Kidney (tissue), 13 donors: ENCODE measurements at regions not wholly inside any gene's neighbourhood (a gene's known extent, or its start where the extent isn't known, plus 50 kb on each side); places are given as distances from the start of the nearest gene placed in this dataset.

Experiments used
- DNase-seq, 5 donors: peaks; one replicate each; pipeline ENCODE4 v3.0.0-alpha.2; 2013 to 2020
- FAIRE-seq: peaks from 2 replicates; lab custom pipeline; 2012; peaks lifted over from hg19 to GRCh38; lab: Jason Lieb, UNC
- H3K27ac ChIP-seq, 2 donors: one replicate each; pipeline ENCODE4 v1.7.0; 2013; ENCODE audit warnings: low read depth in 2 of 2, low read length in 2 of 2, inconsistent platforms in 1 of 2
- H3K27me3 ChIP-seq: one replicate; pipeline ENCODE4 v1.7.1; 2013; ENCODE audit warnings: low read length, inconsistent platforms; ENCODE audit not compliant: control insufficient read depth, insufficient read depth
- H3K36me3 ChIP-seq, 3 donors: one replicate each; pipeline versions ENCODE4 v1.7.0 to v1.7.1; 2013; ENCODE audit warnings: low read length in 3 of 3, control low read depth in 1 of 3, inconsistent platforms in 1 of 3; ENCODE audit not compliant: insufficient read depth in 3 of 3, control insufficient read depth in 2 of 3
- H3K4me1 ChIP-seq, 3 donors: one replicate each; pipeline versions ENCODE4 v1.7.0 to v1.7.1; 2013; ENCODE audit warnings: low read length in 3 of 3, inconsistent platforms in 1 of 3, low read depth in 1 of 3; ENCODE audit not compliant: control insufficient read depth in 2 of 3, insufficient read depth in 2 of 3
- H3K4me3 ChIP-seq, 3 donors: one replicate each; pipeline versions ENCODE4 v1.7.0 to v1.8.1; 2013; ENCODE audit warnings: low read length in 3 of 3, control low read depth in 1 of 3, inconsistent platforms in 1 of 3
- H3K9ac ChIP-seq, 3 donors: one replicate each; pipeline versions ENCODE4 v1.7.0 to v1.7.1; 2013; ENCODE audit warnings: low read length in 3 of 3, control low read depth in 1 of 3, inconsistent platforms in 1 of 3
- H3K9me3 ChIP-seq, 3 donors: one replicate each; pipeline versions ENCODE4 v1.7.0 to v1.7.1; 2013; ENCODE audit warnings: low read length in 3 of 3, control low read depth in 1 of 3, inconsistent platforms in 1 of 3; ENCODE audit not compliant: control insufficient read depth in 2 of 3, insufficient read depth in 1 of 3
- CTCF ChIP-seq: IDR thresholded peaks from 3 replicates; pipeline ENCODE4 v1.5.1; 2012; ENCODE audit warnings: mild to moderate bottlenecking, moderate library complexity, borderline replicate concordance; ENCODE audit not compliant: insufficient read depth; ENCODE audit errors: extremely low read depth
- intact Hi-C: fragments of 100-400 bp; cut with DNase I; formaldehyde crosslinking; loops from one replicate; pipeline ENCODE4 v1.11.1; 2022
- donor health status: control.
- donor health status: control.
- donor health status: control.
- donor health status: control.
- donor health status: control.
- donor health status: DM: yes; HTN: yes; CAD: no.
- donor health status: Normal renal cell carcinoma (clear cell type).

- intact Hi-C loops: no loop called here
- Histone ChIP-seq H3K4me3 (no peak overlapping the region), H3K27ac (no peak overlapping the region), H3K4me1 (peaks cover 0 to 2% (median 0%) of the 10 kb centered on the region in 3 donors), H3K36me3 (no peaks in the 10 kb centered on the region), H3K27me3 (no peaks in the 10 kb centered on the region), H3K9me3 (no peaks in the 10 kb centered on the region), H3K9ac (no peak overlapping the region)
- no peak for FAIRE-seq
- no peak for TF ChIP-seq CTCF
- DNase-seq: no peak
Observed at GRCh38 chr13:79913141-79913827, 427.6 kb downstream of the SPRY2 start.

GRCh38 chr13:79912403-79912802 lies 428.5 kb downstream of the SPRY2 start:
- intact Hi-C loops: no loop called here
- H3K9ac ChIP-seq: no peak overlapping the region
- FAIRE-seq: no peak
- H3K36me3 ChIP-seq: no peaks in the 10 kb centered on the region
- no peak for DNase-seq
- H3K27me3 ChIP-seq: no peaks in the 10 kb centered on the region
- no peak overlapping the region for H3K4me3 ChIP-seq
- no peaks in the 10 kb centered on the region for H3K9me3 ChIP-seq
- no peak for TF ChIP-seq CTCF
- H3K4me1 ChIP-seq: peaks cover 0 to 2% (median 0%) of the 10 kb centered on the region in 3 donors
- no peak overlapping the region for H3K27ac ChIP-seq

GRCh38 chr13:79910875-79911540 lies 429.9 kb downstream of the SPRY2 start:
- no peak for FAIRE-seq
- intact Hi-C loops: no loop called here
- DNase-seq: no peak

More at GRCh38 chr13:79910875-79911540, 429.9 kb downstream of the SPRY2 start:
- H3K27me3 ChIP-seq: no peaks in the 10 kb centered on the region
- no peak overlapping the region for H3K4me3 ChIP-seq
- H3K4me1 ChIP-seq: peaks cover 0 to 2% (median 0%) of the 10 kb centered on the region in 3 donors
- no peak for TF ChIP-seq CTCF
- no peaks in the 10 kb centered on the region for H3K9me3 ChIP-seq
- H3K27ac ChIP-seq: no peak overlapping the region
- H3K9ac ChIP-seq: no peak overlapping the region
- no peaks in the 10 kb centered on the region for H3K36me3 ChIP-seq
